ENCODE measurements at regions not wholly inside any gene's neighbourhood (a gene's known extent, or its start where the extent isn't known, plus 50 kb on each side); places are given as distances from the start of the nearest gene placed in this dataset.

GRCh38 chr13:74966814-74967424 lies 515.0 kb downstream of the TBC1D4 start:
- DNase-seq: no peak
- H3K36me3 ChIP-seq: no peaks in the 10 kb centered on the region
- WGBS, 2 donors: 44 to 48% methylated on average over 5 of the region's 5 CpGs

GRCh38 chr13:74966275-74966674 lies 515.7 kb downstream of the TBC1D4 start:
- no peaks in the 10 kb centered on the region for H3K27me3 ChIP-seq
- H3K4me1 ChIP-seq: no peaks in the 10 kb centered on the region
- WGBS, 2 donors: 60 to 72% methylated on average over 4 of the region's 4 CpGs
- no peak overlapping the region for H3K27ac ChIP-seq
- no peak overlapping the region for H3K4me3 ChIP-seq (replicated peaks in 1 of 3)
- TF ChIP-seq CTCF (IDR thresholded peaks at IDR 0.05) (no peak), POLR2A (IDR thresholded peaks at IDR 0.05) (no peak)
- intact Hi-C loops (cut with DNase I): no loop called here
- no peaks in the 10 kb centered on the region for H3K36me3 ChIP-seq
- H3K9me3 ChIP-seq: no peaks in the 10 kb centered on the region
- DNase-seq: no peak

More at GRCh38 chr13:74966814-74967424, 515.0 kb downstream of the TBC1D4 start:
- Histone ChIP-seq H3K9me3 (no peaks in the 10 kb centered on the region), H3K4me1 (no peaks in the 10 kb centered on the region), H3K27ac (no peak overlapping the region), H3K27me3 (no peaks in the 10 kb centered on the region), H3K4me3 (replicated peaks in 1 of 3) (no peak overlapping the region)
- intact Hi-C loops (cut with DNase I): no loop called here
- no peak for TF ChIP-seq CTCF (IDR thresholded peaks at IDR 0.05)
- no peak for TF ChIP-seq POLR2A (IDR thresholded peaks at IDR 0.05)

- intact Hi-C loops (cut with DNase I): no loop called here
- H3K4me1 ChIP-seq: no peaks in the 10 kb centered on the region
- no peak overlapping the region for H3K27ac ChIP-seq
These were observed 536.3 kb downstream of the TBC1D4 start for GRCh38 chr13:74945637-74946036.

GRCh38 chr13:74931698-74932433 lies 550.1 kb downstream of the TBC1D4 start:
- intact Hi-C loops (cut with DNase I): no loop called here
- Histone ChIP-seq H3K36me3 (no peaks in the 10 kb centered on the region), H3K9me3 (no peaks in the 10 kb centered on the region), H3K4me3 (replicated peaks in 1 of 3) (no peak overlapping the region), H3K4me1 (no peaks in the 10 kb centered on the region), H3K27ac (no peak overlapping the region), H3K27me3 (no peaks in the 10 kb centered on the region)
- TF ChIP-seq POLR2A (IDR thresholded peaks at IDR 0.05) (no peak), CTCF (IDR thresholded peaks at IDR 0.05) (no peak)
- DNase-seq: no peak

More at GRCh38 chr13:74945637-74946036, 536.3 kb downstream of the TBC1D4 start:
- TF ChIP-seq CTCF (IDR thresholded peaks at IDR 0.05): no peak
- no peak for TF ChIP-seq POLR2A (IDR thresholded peaks at IDR 0.05)
- H3K36me3 ChIP-seq: no peaks in the 10 kb centered on the region
- DNase-seq: no peak
- no peaks in the 10 kb centered on the region for H3K27me3 ChIP-seq
- H3K9me3 ChIP-seq: no peaks in the 10 kb centered on the region
- WGBS, 2 donors: 91 to 93% methylated on average over 2 of the region's 2 CpGs
- H3K4me3 ChIP-seq (replicated peaks in 1 of 3): no peak overlapping the region

GRCh38 chr13:74930402-74931165 lies 551.4 kb downstream of the TBC1D4 start:
- intact Hi-C loops (cut with DNase I): no loop called here
- Histone ChIP-seq H3K4me1 (no peaks in the 10 kb centered on the region), H3K36me3 (no peaks in the 10 kb centered on the region), H3K9me3 (no peaks in the 10 kb centered on the region), H3K27ac (no peak overlapping the region), H3K4me3 (replicated peaks in 1 of 3) (no peak overlapping the region), H3K27me3 (no peaks in the 10 kb centered on the region)
- DNase-seq: no peak
- 83 to 92% methylated on average over 3 of the region's 3 CpGs for WGBS, 2 donors
- TF ChIP-seq POLR2A (IDR thresholded peaks at IDR 0.05): no peak
- no peak for TF ChIP-seq CTCF (IDR thresholded peaks at IDR 0.05)
